Ascending aorta (tissue), 2 donors: ENCODE measurements at regions not wholly inside any gene's neighbourhood (a gene's known extent, or its start where the extent isn't known, plus 50 kb on each side); places are given as distances from the start of the nearest gene placed in this dataset.

ENCODE experiments used
- DNase-seq, 2 donors: peaks; one replicate each; pipeline ENCODE4 v3.0.0-alpha.2; 2019; ENCODE audit warnings: low spot score in 2 of 2
- H3K27ac ChIP-seq, 2 donors: fragments of 200-600 bp; sonication (generic); one replicate each; pipeline ENCODE4 v1.5.1; 2016 to 2017; ENCODE audit warnings: mild to moderate bottlenecking in 1 of 2
- H3K27me3 ChIP-seq: fragments of 200-600 bp; sonication (generic); one replicate; pipeline ENCODE4 v1.5.1; 2017
- H3K36me3 ChIP-seq, 2 donors: fragments of 200-600 bp; sonication (generic); one replicate each; pipeline ENCODE4 v1.5.1; 2016
- H3K4me1 ChIP-seq, 2 donors: fragments of 200-600 bp; sonication (generic); one replicate each; pipeline ENCODE4 v1.5.1; 2016 to 2017; ENCODE audit warnings: mild to moderate bottlenecking in 1 of 2
- H3K4me3 ChIP-seq, 2 donors: fragments of 200-600 bp; sonication (generic); one replicate each; pipeline ENCODE4 v1.5.1; 2016 to 2017; ENCODE audit warnings: mild to moderate bottlenecking in 1 of 2
- H3K9me3 ChIP-seq, 2 donors: fragments of 200-600 bp; sonication (generic); one replicate each; pipeline ENCODE4 v1.5.1; 2016
- intact Hi-C: fragments of 100-400 bp; cut with DNase I; formaldehyde crosslinking; loops from one replicate; pipeline ENCODE4 v1.15.1; 2023
- TF ChIP-seq, protein P1 (sequence below), 3 experiments: fragments of 200-600 bp in 2 of 3; fragments of 450-650 bp in 1 of 3; sonication (generic) in 2 of 3; IDR thresholded peaks; one replicate each; pipeline ENCODE4 v1.5.1; 2016 to 2019; ENCODE audit warnings: antibody characterized with exemption in 3 of 3, mild to moderate bottlenecking in 1 of 3, moderate library complexity in 1 of 3

DNA sequence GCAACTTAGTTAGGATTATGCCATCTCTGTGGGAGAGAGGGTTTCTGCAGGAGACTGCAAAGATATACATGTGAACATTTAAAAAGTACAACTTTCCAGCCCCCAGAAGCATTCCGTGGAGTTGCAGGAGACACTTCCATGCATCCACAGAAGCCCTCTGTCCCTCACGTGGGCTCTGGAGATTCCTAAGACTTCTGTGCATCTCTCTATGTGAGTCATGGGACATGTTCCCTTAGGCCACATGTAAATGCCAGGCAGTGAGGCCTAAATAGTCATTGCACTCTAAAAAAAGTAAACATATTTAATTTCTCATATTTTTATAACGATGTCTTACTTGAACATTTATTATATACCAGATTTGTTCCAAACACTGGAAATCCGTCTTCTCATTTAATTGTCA, 126.5 kb upstream of the ROPN1 start:
- Histone ChIP-seq H3K27me3 (no peaks in the 10 kb centered on the region), H3K9me3 (no peaks in the 10 kb centered on the region), H3K36me3 (no peaks in the 10 kb centered on the region), H3K27ac (peak overlapping the region; percentile 69 to 83), H3K4me3 (no peak overlapping the region), H3K4me1 (peaks cover 14 to 52% of the 10 kb centered on the region in 2 donors)
- no peak for DNase-seq
- intact Hi-C loops: loop anchor here (5.0 kb wide), 1 partner anchor 164 kb away; no protein-coding TSS in a partner anchor
- TF ChIP-seq, protein P1, sequence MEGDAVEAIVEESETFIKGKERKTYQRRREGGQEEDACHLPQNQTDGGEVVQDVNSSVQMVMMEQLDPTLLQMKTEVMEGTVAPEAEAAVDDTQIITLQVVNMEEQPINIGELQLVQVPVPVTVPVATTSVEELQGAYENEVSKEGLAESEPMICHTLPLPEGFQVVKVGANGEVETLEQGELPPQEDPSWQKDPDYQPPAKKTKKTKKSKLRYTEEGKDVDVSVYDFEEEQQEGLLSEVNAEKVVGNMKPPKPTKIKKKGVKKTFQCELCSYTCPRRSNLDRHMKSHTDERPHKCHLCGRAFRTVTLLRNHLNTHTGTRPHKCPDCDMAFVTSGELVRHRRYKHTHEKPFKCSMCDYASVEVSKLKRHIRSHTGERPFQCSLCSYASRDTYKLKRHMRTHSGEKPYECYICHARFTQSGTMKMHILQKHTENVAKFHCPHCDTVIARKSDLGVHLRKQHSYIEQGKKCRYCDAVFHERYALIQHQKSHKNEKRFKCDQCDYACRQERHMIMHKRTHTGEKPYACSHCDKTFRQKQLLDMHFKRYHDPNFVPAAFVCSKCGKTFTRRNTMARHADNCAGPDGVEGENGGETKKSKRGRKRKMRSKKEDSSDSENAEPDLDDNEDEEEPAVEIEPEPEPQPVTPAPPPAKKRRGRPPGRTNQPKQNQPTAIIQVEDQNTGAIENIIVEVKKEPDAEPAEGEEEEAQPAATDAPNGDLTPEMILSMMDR (IDR thresholded peaks at IDR 0.05): no peak

DNA sequence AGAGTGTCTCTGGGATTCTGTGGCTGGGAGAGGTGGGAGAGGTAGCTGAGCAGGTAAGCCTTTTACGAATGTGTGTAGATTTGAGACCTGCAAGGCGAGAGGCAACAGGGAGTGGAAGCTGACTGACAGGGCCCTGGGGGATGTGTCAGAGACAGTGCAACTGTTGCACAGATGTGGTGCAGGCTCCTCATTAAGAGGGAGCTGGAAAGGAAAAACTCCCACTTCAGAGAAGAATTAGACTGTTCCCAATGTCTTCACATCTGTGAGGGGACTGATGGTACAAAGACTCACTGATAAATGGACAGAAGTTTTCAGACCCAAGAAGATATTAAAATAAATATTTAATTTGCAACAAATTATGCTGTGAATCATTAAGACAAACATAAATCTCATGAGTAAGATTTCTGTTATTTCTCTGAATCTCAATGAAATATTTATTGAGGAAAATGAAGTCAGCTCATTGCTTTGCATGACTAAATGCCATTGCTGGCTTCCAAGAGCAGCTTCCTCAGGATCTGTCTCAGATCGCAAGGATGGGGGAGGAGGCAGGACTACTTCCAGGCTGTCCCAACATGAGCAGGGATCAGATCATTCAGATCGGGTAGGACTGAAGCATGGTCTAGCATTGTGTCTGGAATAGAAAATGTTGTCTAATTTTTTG, 127.3 kb upstream of the ROPN1 start:
- TF ChIP-seq, protein P1 (IDR thresholded peaks at IDR 0.05): no peak
- peak overlapping the region; percentile 65 to 83 for H3K27ac ChIP-seq
- peaks cover 14 to 49% of the 10 kb centered on the region in 2 donors for H3K4me1 ChIP-seq
- no peaks in the 10 kb centered on the region for H3K27me3 ChIP-seq
- DNase-seq: peak in 1 of 2 donors; percentile 75
- intact Hi-C loops: loop anchor here (5.0 kb wide), 1 partner anchor 163 kb away; no protein-coding TSS in a partner anchor
- H3K9me3 ChIP-seq: no peaks in the 10 kb centered on the region
- H3K4me3 ChIP-seq: no peak overlapping the region
- no peaks in the 10 kb centered on the region for H3K36me3 ChIP-seq

DNA sequence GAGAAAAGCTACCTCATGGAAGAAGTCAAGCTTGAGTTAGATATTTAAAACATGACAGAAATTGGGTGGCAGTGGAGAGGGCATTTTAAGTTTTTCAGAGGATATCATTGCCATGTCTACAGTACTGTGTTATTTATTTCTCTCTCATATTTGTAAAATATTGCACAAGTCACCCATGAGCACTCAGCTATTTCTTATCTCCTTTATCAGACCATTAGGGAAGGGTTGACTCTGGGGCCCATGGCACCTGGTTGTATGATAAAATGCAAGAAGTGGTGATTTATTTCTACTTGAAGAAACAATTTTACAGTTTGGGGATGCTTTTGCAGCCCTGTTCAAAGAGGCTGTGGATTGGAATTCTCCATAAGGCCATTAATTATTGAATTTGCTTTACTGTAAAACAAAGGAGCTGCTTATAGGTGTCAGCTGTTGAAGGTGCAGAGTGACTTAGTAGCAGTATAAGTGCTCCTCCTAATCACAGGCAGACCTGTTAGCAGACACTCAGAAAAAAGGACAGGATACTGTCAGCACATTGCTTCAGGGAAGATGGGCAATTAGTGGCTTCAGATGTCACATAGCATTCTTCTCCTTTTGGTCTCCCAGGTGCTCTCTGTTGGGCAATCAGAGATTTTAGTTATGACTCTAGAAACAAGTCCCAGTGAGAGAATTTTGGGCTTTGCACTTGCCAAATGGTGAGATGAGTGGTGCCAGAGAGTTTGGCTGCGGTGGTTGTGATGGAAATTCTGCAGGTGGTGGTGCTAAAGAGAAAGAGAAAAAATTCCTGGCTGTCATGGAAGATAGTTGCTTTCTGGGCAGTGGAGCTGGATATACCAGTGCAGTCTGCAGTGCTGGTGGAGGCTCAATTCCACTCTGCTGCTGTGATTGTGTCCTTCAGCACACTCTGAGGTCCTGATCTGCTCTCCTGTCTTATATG, 129.7 kb upstream of the ROPN1 start:
- intact Hi-C loops: no loop called here
- no peak for DNase-seq
- H3K4me1 ChIP-seq: peaks cover 14 to 36% of the 10 kb centered on the region in 2 donors
- TF ChIP-seq, protein P1 (IDR thresholded peaks at IDR 0.05): no peak
- no peaks in the 10 kb centered on the region for H3K36me3 ChIP-seq
- no peaks in the 10 kb centered on the region for H3K27me3 ChIP-seq
- no peak overlapping the region for H3K4me3 ChIP-seq
- no peaks in the 10 kb centered on the region for H3K9me3 ChIP-seq
- H3K27ac ChIP-seq: no peak overlapping the region

DNA sequence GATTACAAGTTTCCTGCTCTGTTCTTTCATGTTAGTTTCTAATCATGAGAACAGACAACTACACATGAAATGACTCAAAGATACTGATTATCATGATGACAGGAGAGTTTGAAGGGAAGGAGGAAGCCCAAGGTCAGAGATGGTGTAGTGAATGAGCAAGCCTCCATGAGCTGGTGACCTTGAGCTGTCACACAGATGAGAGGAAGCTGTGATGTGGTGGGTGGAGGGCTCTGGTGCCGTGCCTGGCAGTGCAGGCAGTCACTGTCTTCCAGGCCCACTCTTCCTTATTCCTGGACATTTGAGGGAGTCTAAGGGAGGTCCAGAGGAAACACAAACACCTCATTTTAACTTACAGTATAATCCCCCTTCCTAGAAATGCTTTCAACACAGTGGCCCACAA, 133.4 kb upstream of the ROPN1 start:
- Histone ChIP-seq H3K27ac (no peak overlapping the region), H3K27me3 (no peaks in the 10 kb centered on the region), H3K9me3 (no peaks in the 10 kb centered on the region), H3K4me3 (no peak overlapping the region), H3K36me3 (no peaks in the 10 kb centered on the region), H3K4me1 (peaks cover 0 to 16% of the 10 kb centered on the region in 2 donors)
- intact Hi-C loops: no loop called here
- DNase-seq: no peak
- TF ChIP-seq, protein P1 (IDR thresholded peaks at IDR 0.05): no peak

DNA sequence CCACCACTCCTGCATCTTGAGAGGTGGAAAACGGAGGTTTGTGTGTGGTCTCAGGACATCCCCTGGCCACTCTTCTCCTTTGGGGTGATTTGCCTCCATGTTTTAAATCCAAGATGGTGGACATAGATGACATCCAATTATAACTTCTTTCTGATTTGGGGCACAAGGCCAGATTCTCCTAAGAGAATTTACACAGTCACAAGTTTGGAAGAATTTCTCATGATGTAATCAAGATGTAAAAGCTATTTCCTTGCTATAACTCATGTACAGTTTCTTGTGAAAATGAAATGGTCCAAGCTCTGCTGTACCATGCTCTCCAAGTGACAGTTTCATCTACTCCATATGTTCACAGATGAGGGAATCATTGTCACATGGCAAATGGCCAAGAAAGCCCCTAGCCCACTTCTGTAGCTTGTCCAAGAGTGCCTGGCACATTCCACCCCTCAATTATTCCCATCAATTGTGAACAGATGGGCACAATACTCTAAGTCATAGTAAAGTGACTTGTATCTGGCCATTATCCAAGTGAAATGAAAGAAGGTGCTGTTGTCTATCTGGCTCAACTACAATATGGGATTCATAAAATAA, 134.6 kb upstream of the ROPN1 start:
- H3K4me1 ChIP-seq: peaks cover 0 to 21% of the 10 kb centered on the region in 2 donors
- TF ChIP-seq, protein P1 (IDR thresholded peaks at IDR 0.05): no peak
- no peaks in the 10 kb centered on the region for H3K9me3 ChIP-seq
- no peak for DNase-seq
- intact Hi-C loops: no loop called here
- H3K4me3 ChIP-seq: no peak overlapping the region
- H3K36me3 ChIP-seq: no peaks in the 10 kb centered on the region
- no peaks in the 10 kb centered on the region for H3K27me3 ChIP-seq
- H3K27ac ChIP-seq: no peak overlapping the region
